HCT116 (cell line): ENCODE measurements at regions not wholly inside any gene's neighbourhood (a gene's known extent, or its start where the extent isn't known, plus 50 kb on each side); places are given as distances from the start of the nearest gene placed in this dataset.

Source experiments
- ATAC-seq: fragments of 200-7000 bp; cut with Tn5 transposase; 2 replicates; pipeline ENCODE4 v1.9.1; 2020; ENCODE audit warnings: mild to moderate bottlenecking, moderate library complexity
- BruUV-seq: library from RNA; stranded (reverse); fragments of 400-500 nt; replicated peaks from 2 replicates; lab custom pipeline; 2021; lab: Mats Ljungman, UMichigan
- CTCF ChIA-PET: fragments of 300-600 bp; sonication (Branson Sonifier 250); formaldehyde crosslinking; loops from one replicate; lab custom pipeline; 2021; ENCODE audit warnings: antibody characterized with exemption; lab: Charles Lee
- POLR2A ChIA-PET: fragments of 300-600, 350-600 bp; sonication (Branson Sonifier 250); formaldehyde crosslinking; loops from one replicate; lab custom pipeline; 2021; ENCODE audit warnings: antibody characterized with exemption; lab: Charles Lee
- RAD21 ChIA-PET, 2 experiments: fragments of 300-600 bp; sonication (Branson Sonifier 250); formaldehyde crosslinking; loops; one replicate each; lab custom pipeline; 2023; ENCODE audit warnings: low total read pairs in 2 of 2; ENCODE audit not compliant: uncharacterized antibody in 2 of 2, unreplicated experiment in 2 of 2, low non-redundant PET in 1 of 2; lab: Charles Lee
- DNase-seq: peaks from one replicate; pipeline ENCODE4 v3.0.0-alpha.2; 2010; ENCODE audit warnings: low read depth, low spot score
- H2AFZ ChIP-seq: fragments of 200-600 bp; shearing (Covaris generic), sonication (generic); 2 replicates; pipeline ENCODE4 v1.6.1; 2017; ENCODE audit warnings: low read depth, mixed run types, mixed read lengths, antibody characterized with exemption, low read length; ENCODE audit not compliant: poor library complexity, severe bottlenecking
- H3K27ac ChIP-seq: 2 replicates; pipeline ENCODE4 v1.5.1; 2012; ENCODE audit warnings: low read depth, low read length
- H3K27me3 ChIP-seq: fragments of 200-600 bp; sonication (generic); 2 replicates; pipeline ENCODE4 v1.6.1; 2016; ENCODE audit warnings: mixed run types, low read length, mixed read lengths; ENCODE audit not compliant: insufficient read depth
- H3K36me3 ChIP-seq, 2 experiments: fragments of 200-500 bp in 1 of 2; fragments of 200-600 bp in 1 of 2; sonication (Bioruptor generic) in 1 of 2; sonication (generic) in 1 of 2; 2 replicates each; pipeline versions ENCODE4 v1.5.1 to v1.6.1; 2014 to 2016; ENCODE audit warnings: low read length in 2 of 2, inconsistent platforms in 1 of 2, mixed read lengths in 1 of 2, mixed run types in 1 of 2; ENCODE audit not compliant: insufficient read depth in 2 of 2, control insufficient read depth in 1 of 2
- H3K4me1 ChIP-seq, 2 experiments: fragments of 200-600 bp in 1 of 2; sonication (generic) in 1 of 2; 2 replicates each; pipeline versions ENCODE4 v1.5.1 to v1.6.1; 2012 to 2017; ENCODE audit warnings: low read length in 2 of 2, inconsistent platforms in 1 of 2, mild to moderate bottlenecking in 1 of 2, mixed read lengths in 1 of 2, mixed run types in 1 of 2, moderate library complexity in 1 of 2; ENCODE audit not compliant: insufficient read depth in 2 of 2, control insufficient read depth in 1 of 2
- H3K4me2 ChIP-seq: fragments of 200-600 bp; sonication (generic); 2 replicates; pipeline ENCODE4 v1.6.1; 2017; ENCODE audit warnings: mixed run types, low read length, mixed read lengths
- H3K4me3 ChIP-seq, 2 experiments: fragments of 200-600 bp in 1 of 2; sonication (generic) in 1 of 2; replicated peaks in 1 of 2; 2 replicates each; pipeline ENCODE4 v1.5.1; 2011 to 2016; ENCODE audit warnings: low read length in 2 of 2, control low read depth in 1 of 2, low read depth in 1 of 2, mild to moderate bottlenecking in 1 of 2, mixed read lengths in 1 of 2, mixed run types in 1 of 2
- H3K79me2 ChIP-seq: fragments of 200-600 bp; sonication (generic); 2 replicates; pipeline ENCODE4 v1.6.1; 2017; ENCODE audit warnings: mild to moderate bottlenecking, mixed run types, low read length, moderate library complexity, mixed read lengths; ENCODE audit not compliant: insufficient read depth
- H3K9ac ChIP-seq: fragments of 200-600 bp; sonication (generic); 2 replicates; pipeline ENCODE4 v1.6.1; 2016; ENCODE audit warnings: low read length, mixed read lengths
- H3K9me2 ChIP-seq: fragments of 200-600 bp; sonication (generic), shearing (Covaris generic); 2 replicates; pipeline ENCODE4 v1.6.1; 2017; ENCODE audit warnings: mixed run types, mild to moderate bottlenecking, moderate library complexity; ENCODE audit not compliant: insufficient read depth
- H3K9me3 ChIP-seq, 2 experiments: fragments of 200-500 bp in 1 of 2; fragments of 200-600 bp in 1 of 2; sonication (Bioruptor generic) in 1 of 2; sonication (generic) in 1 of 2; 2 replicates each; pipeline ENCODE4 v1.6.1; 2014 to 2017; ENCODE audit warnings: low read length in 2 of 2, mixed read lengths in 2 of 2, inconsistent platforms in 1 of 2, low read depth in 1 of 2, mild to moderate bottlenecking in 1 of 2, mixed run types in 1 of 2, moderate library complexity in 1 of 2; ENCODE audit not compliant: control insufficient read depth in 1 of 2, insufficient read depth in 1 of 2
- H4K20me1 ChIP-seq: fragments of 200-600 bp; sonication (generic), shearing (Covaris generic); 2 replicates; pipeline ENCODE4 v1.6.1; 2017; ENCODE audit warnings: mixed run types, mild to moderate bottlenecking, moderate library complexity; ENCODE audit not compliant: insufficient read depth
- CEBPB ChIP-seq: IDR thresholded peaks from 2 replicates; pipeline ENCODE4 v1.6.1; 2012; ENCODE audit warnings: low read depth
- EGR1 ChIP-seq: IDR thresholded peaks from 2 replicates; pipeline ENCODE4 v1.6.1; 2012; ENCODE audit warnings: low read depth
- ELF1 ChIP-seq: IDR thresholded peaks from 2 replicates; pipeline ENCODE4 v1.6.1; 2012; ENCODE audit warnings: low read depth, borderline replicate concordance
- EZH2phosphoT487 ChIP-seq: fragments of 200-600 bp; IDR thresholded peaks from 2 replicates; pipeline ENCODE4 v1.6.1; 2018; ENCODE audit warnings: antibody characterized with exemption, borderline replicate concordance
- POLR2AphosphoS5 ChIP-seq: IDR thresholded peaks from 2 replicates; pipeline ENCODE4 v1.6.1; 2011; ENCODE audit warnings: mild to moderate bottlenecking, low read depth, low read length, moderate library complexity
- intact Hi-C: fragments of 100-400 bp; cut with micrococcal nuclease; formaldehyde crosslinking; loops from 2 replicates; pipeline ENCODE4 v1.10.0; 2022
- TF ChIP-seq, protein P1 (sequence below): IDR thresholded peaks from 2 replicates; pipeline ENCODE4 v1.6.1; 2011; ENCODE audit warnings: mild to moderate bottlenecking, low read length, moderate library complexity; ENCODE audit not compliant: insufficient replicate concordance; ENCODE audit errors: extremely low read depth

DNA sequence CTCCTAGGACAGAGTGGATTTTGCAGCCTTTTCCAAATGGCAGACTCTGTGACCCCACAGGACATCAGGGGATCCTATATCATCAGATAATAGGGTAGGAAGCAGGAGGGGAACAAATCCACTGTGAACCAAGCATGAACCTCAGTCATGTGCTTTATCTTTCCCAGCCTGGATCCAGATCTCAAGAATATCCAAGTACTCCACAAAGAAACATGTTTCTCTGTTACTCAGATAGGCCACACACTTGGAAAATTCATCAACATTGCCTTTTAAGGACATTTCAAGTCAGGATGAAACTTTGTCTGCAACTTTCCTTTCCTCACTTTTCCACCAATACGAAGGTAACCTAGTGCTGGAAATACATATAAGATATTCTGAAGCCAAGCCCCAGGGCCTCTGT, 85.8 kb downstream of the RDH14 start:
- Histone ChIP-seq H3K27ac (no peak overlapping the region), H3K4me3 (no peak overlapping the region), H3K9me3 (no peaks in the 10 kb centered on the region), H3K9ac (no peak overlapping the region), H3K4me2 (no peak overlapping the region), H3K4me1 (peaks cover 6% of the 10 kb centered on the region in 2 experiments; a peak in 2 of 4 replicates), H4K20me1 (no peaks in the 10 kb centered on the region), H3K27me3 (peaks cover 49% of the 10 kb centered on the region), H3K79me2 (no peaks in the 10 kb centered on the region), H3K9me2 (no peaks in the 10 kb centered on the region), H2AFZ (no peak overlapping the region), H3K36me3 (no peaks in the 10 kb centered on the region)
- ChIA-PET RAD21 (no interaction called here), POLR2A (no interaction called here), CTCF (no interaction called here)
- no TSS peak for BruUV-seq
- ATAC-seq (no peak), DNase-seq (no peak)
- intact Hi-C loops: no loop called here
- TF ChIP-seq CEBPB: no peak
- no peak for TF ChIP-seq EZH2phosphoT487
- no peak for TF ChIP-seq POLR2AphosphoS5
- TF ChIP-seq, protein P1, sequence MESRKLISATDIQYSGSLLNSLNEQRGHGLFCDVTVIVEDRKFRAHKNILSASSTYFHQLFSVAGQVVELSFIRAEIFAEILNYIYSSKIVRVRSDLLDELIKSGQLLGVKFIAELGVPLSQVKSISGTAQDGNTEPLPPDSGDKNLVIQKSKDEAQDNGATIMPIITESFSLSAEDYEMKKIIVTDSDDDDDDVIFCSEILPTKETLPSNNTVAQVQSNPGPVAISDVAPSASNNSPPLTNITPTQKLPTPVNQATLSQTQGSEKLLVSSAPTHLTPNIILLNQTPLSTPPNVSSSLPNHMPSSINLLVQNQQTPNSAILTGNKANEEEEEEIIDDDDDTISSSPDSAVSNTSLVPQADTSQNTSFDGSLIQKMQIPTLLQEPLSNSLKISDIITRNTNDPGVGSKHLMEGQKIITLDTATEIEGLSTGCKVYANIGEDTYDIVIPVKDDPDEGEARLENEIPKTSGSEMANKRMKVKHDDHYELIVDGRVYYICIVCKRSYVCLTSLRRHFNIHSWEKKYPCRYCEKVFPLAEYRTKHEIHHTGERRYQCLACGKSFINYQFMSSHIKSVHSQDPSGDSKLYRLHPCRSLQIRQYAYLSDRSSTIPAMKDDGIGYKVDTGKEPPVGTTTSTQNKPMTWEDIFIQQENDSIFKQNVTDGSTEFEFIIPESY: no peak
- TF ChIP-seq, all 23 proteins: peak for 0

DNA sequence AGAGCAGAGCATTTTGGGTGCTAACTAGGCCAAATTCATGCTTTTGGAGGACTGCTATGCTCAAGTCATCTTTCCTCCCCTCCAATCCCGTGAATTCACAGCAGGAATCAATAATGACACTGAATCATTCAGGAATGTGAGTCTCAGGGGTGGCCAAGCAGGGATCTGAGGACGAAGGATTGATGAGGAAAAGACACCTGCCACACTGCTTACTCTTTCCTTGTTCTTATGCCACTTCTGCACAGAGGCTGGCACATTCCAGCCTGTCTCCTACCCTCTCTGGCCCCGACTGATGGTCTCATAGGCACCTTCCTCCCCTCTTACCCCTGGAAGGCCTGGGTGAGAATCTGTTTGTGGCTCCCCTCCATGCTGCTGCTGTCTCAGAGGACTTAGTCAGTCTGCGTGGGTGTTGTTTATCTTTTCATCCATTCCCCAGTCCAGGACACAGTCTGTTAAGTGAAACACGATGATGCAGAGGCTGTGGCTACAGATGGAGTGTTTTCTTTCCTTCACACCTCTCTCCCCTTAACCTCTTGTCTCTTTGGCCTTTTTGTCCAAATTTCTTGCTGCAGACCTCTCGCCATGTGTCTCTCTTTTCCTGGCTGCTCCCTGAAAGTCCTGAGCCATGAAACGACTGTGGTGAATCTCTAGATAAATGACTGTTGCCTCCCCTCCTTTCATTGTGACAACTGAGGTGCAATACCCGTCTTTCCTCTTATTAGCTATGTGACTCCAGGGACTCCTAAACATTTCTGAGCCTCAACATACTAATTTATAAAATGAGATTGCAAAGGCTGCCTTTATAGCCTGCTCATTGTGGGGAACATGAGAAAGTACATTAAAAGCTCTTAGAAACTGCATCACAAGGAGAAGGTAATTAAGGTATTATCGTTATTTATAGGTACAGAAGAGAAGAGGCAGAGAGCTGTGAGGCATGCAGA, 86.9 kb downstream of the RDH14 start:
- Histone ChIP-seq H3K79me2 (no peaks in the 10 kb centered on the region), H3K4me2 (peak overlapping the region; percentile 22), H3K4me3 (no peak overlapping the region), H3K9me3 (no peaks in the 10 kb centered on the region), H3K9ac (no peak overlapping the region), H3K9me2 (no peaks in the 10 kb centered on the region), H2AFZ (no peak overlapping the region), H3K27ac (no peak overlapping the region), H3K27me3 (peaks cover 49% of the 10 kb centered on the region), H3K36me3 (no peaks in the 10 kb centered on the region), H4K20me1 (no peaks in the 10 kb centered on the region), H3K4me1 (peaks cover 6% of the 10 kb centered on the region in 2 experiments; a peak in 2 of 4 replicates)
- POLR2A ChIA-PET: no interaction called here
- RAD21 ChIA-PET: no interaction called here
- CTCF ChIA-PET: no interaction called here
- intact Hi-C loops: no loop called here
- BruUV-seq: no TSS peak
- DNase-seq: no peak
- TF ChIP-seq EGR1 (peak; percentile 63), ELF1 (no peak)
- 0 out of 2 replicates have a peak, but pooled peaks have one; percentile 47 for ATAC-seq
